BLaER1 treated with 17β-estradiol and CSF1 and Interleukin-3, amounts not matched to agents 10 nM and 100 nM (cell line): ENCODE measurements at regions not wholly inside any gene's neighbourhood (a gene's known extent, or its start where the extent isn't known, plus 50 kb on each side); places are given as distances from the start of the nearest gene placed in this dataset.

ENCODE experiments used
- H3K27ac ChIP-seq, 11 experiments: shearing (Covaris generic); formaldehyde crosslinking; 2 replicates each; pipeline ENCODE4 v1.8.1; 2022
- H3K27me3 ChIP-seq, 11 experiments: shearing (Covaris generic); formaldehyde crosslinking; 2 replicates each; pipeline ENCODE4 v1.8.1; 2022
- H3K36me3 ChIP-seq, 11 experiments: shearing (Covaris generic); formaldehyde crosslinking; 2 replicates each; pipeline ENCODE4 v1.8.1; 2022
- H3K4me1 ChIP-seq, 10 experiments: shearing (Covaris generic); formaldehyde crosslinking; 2 replicates each; pipeline ENCODE4 v1.8.1; 2022
- H3K4me2 ChIP-seq, 11 experiments: shearing (Covaris generic); formaldehyde crosslinking; 2 replicates each; pipeline ENCODE4 v1.8.1; 2022
- H3K4me3 ChIP-seq, 10 experiments: shearing (Covaris generic); formaldehyde crosslinking; 2 replicates each; pipeline ENCODE4 v1.8.1; 2022
- H3K9ac ChIP-seq, 11 experiments: shearing (Covaris generic); formaldehyde crosslinking; 2 replicates each; pipeline ENCODE4 v1.8.1; 2022
- H3K9me3 ChIP-seq, 11 experiments: shearing (Covaris generic); formaldehyde crosslinking; replicated peaks in 1 of 11; 2 replicates each; pipeline ENCODE4 v1.8.1; 2022
- H4K20me1 ChIP-seq, 11 experiments: shearing (Covaris generic); formaldehyde crosslinking; 2 replicates each; pipeline ENCODE4 v1.8.1; 2022
- Cebpa-rat ChIP-seq, 11 experiments: shearing (Covaris generic); IDR thresholded peaks; 2 replicates each; pipeline ENCODE4 v1.8.1; 2022

DNA sequence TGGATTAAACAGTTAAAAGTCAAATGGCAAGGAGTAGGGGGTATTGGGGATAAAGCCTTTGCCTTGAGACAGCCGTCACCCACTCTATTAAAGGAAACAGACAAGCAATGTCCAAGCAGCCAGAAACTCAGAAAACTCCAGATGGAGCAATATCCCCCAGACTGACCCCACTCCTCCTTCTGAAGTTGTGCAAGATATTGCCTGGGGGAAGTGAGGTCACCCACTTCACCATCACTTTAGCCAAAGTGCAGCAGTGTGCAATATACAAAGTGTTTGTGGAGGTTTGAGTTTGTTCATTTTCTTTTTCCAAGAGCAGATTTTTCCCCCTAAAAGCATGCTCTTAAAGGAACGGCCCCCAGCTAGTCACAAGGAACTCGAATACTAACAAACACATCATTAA is 125.1 kb downstream of the ETS2 start:
- Histone ChIP-seq H3K9ac (peak overlapping the region in 6 of 11 experiments; percentile 18 to 62 (median 48); a peak in 12 of 22 replicates), H3K27me3 (peaks cover 0 to 6% (median 0%) of the 10 kb centered on the region in 11 experiments; a peak in 1 of 22 replicates), H3K36me3 (no peaks in the 10 kb centered on the region), H4K20me1 (no peaks in the 10 kb centered on the region), H3K4me3 (no peak overlapping the region), H3K27ac (peak overlapping the region in 9 of 11 experiments; percentile 56 to 82 (median 67); a peak in 17 of 22 replicates), H3K4me1 (peaks cover 7 to 72% (median 30%) of the 10 kb centered on the region in 10 experiments), H3K9me3 (peaks cover 6 to 23% (median 15%) of the 10 kb centered on the region in 11 experiments; a peak in 18 of 22 replicates), H3K4me2 (peak overlapping the region in 10 of 11 experiments; percentile 0 to 85 (median 56); a peak in 17 of 22 replicates)
- TF ChIP-seq Cebpa-rat (IDR thresholded peaks at IDR 0.05): peak; percentile 38 to 97 (median 78); a peak in 17 of 22 replicates

DNA sequence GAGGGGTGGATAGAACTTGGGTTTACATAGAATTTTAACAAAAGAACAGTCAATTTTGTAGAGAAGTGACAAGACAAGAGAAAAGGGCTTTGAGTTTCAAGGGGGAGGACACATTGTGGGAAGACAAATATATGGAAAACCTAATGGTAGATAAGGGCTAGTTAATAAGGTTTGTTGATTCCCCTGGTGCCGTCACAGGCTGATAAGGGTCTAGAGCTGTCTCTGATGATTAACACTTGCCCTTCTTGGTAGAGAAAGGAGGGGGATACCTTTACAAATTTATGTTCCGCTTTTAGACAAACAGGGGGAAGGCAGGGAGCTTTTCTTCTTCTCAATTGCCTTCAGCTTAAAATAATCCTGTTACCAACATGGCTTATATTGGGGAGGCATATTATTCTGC is 124.3 kb downstream of the ETS2 start:
- Histone ChIP-seq H4K20me1 (no peaks in the 10 kb centered on the region), H3K9ac (peak overlapping the region in 4 of 11 experiments; percentile 37 to 62 (median 52); a peak in 8 of 22 replicates), H3K27ac (peak overlapping the region; percentile 9 to 82 (median 66); a peak in 19 of 22 replicates), H3K4me3 (no peak overlapping the region), H3K27me3 (peaks cover 0 to 6% (median 0%) of the 10 kb centered on the region in 11 experiments; a peak in 1 of 22 replicates), H3K4me2 (peak overlapping the region in 7 of 11 experiments; percentile 36 to 85 (median 72); a peak in 11 of 22 replicates), H3K9me3 (peaks cover 6 to 23% (median 15%) of the 10 kb centered on the region in 11 experiments; a peak in 18 of 22 replicates), H3K4me1 (peaks cover 13 to 80% (median 36%) of the 10 kb centered on the region in 10 experiments), H3K36me3 (no peaks in the 10 kb centered on the region)
- TF ChIP-seq Cebpa-rat (IDR thresholded peaks at IDR 0.05): no peak

- peaks cover 6 to 23% (median 15%) of the 10 kb centered on the region in 11 experiments; a peak in 18 of 22 replicates for H3K9me3 ChIP-seq
- no peaks in the 10 kb centered on the region for H3K36me3 ChIP-seq
- peaks cover 13 to 84% (median 36%) of the 10 kb centered on the region in 10 experiments for H3K4me1 ChIP-seq
- H3K27me3 ChIP-seq: peaks cover 0 to 6% (median 0%) of the 10 kb centered on the region in 11 experiments; a peak in 1 of 22 replicates
- H4K20me1 ChIP-seq: no peaks in the 10 kb centered on the region
- H3K4me3 ChIP-seq: no peak overlapping the region
- H3K4me2 ChIP-seq: peak overlapping the region in 4 of 11 experiments; percentile 48 to 85 (median 82); a peak in 7 of 22 replicates
- peak overlapping the region in 6 of 11 experiments; percentile 56 to 82 (median 71); a peak in 11 of 22 replicates for H3K27ac ChIP-seq
- H3K9ac ChIP-seq: no peak overlapping the region
- TF ChIP-seq Cebpa-rat (IDR thresholded peaks at IDR 0.05): no peak
Observed at GRCh38 chr21:38929652-38930051, 123.9 kb downstream of the ETS2 start.

DNA sequence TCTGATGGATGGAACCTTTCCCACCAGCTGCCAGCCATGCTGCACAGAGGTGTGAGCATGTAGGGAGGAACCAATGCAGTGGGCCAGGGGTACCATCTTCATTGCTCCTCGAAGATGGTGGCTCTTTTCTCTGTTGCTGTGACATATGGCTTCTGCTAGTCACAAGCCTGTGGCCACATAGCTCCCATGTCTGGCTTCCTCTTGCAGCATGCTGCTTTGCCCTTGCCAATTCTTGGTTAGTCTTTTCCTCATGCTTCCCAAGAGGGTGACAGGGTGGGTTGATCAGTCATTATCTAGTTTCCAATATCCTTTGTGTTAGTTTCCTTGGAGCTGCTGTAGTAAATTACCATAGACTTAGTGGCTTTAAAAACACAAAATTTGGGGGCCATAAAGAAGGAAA is 123.4 kb downstream of the ETS2 start:
- H3K4me3 ChIP-seq: peak overlapping the region in 1 of 10 experiments; percentile 2; a peak in 1 of 20 replicates
- H3K9ac ChIP-seq: no peak overlapping the region
- H3K36me3 ChIP-seq: no peaks in the 10 kb centered on the region
- H3K9me3 ChIP-seq: peaks cover 6 to 25% (median 15%) of the 10 kb centered on the region in 11 experiments; a peak in 18 of 22 replicates
- peak overlapping the region in 4 of 11 experiments; percentile 5 to 82 (median 48); a peak in 5 of 22 replicates for H3K27ac ChIP-seq
- peaks cover 13 to 86% (median 36%) of the 10 kb centered on the region in 10 experiments for H3K4me1 ChIP-seq
- no peak for TF ChIP-seq Cebpa-rat (IDR thresholded peaks at IDR 0.05)
- peaks cover 0 to 6% (median 0%) of the 10 kb centered on the region in 11 experiments; a peak in 1 of 22 replicates for H3K27me3 ChIP-seq
- peak overlapping the region in 5 of 11 experiments; percentile 2 to 80 (median 23); a peak in 7 of 22 replicates for H3K4me2 ChIP-seq
- H4K20me1 ChIP-seq: no peaks in the 10 kb centered on the region

- Histone ChIP-seq H3K4me1 (peaks cover 13 to 73% (median 36%) of the 10 kb centered on the region in 10 experiments), H3K36me3 (no peaks in the 10 kb centered on the region), H3K4me2 (0 out of 22 replicates have a peak overlapping the region, but pooled peaks of 1 of the 11 experiments have one; percentile 92), H3K27ac (no peak overlapping the region), H3K9ac (no peak overlapping the region), H3K27me3 (peaks cover 0 to 6% (median 0%) of the 10 kb centered on the region in 11 experiments; a peak in 1 of 22 replicates), H4K20me1 (no peaks in the 10 kb centered on the region), H3K9me3 (peaks cover 6 to 29% (median 19%) of the 10 kb centered on the region in 11 experiments; a peak in 18 of 22 replicates), H3K4me3 (no peak overlapping the region)
- no peak for TF ChIP-seq Cebpa-rat (IDR thresholded peaks at IDR 0.05)
Observed at GRCh38 chr21:38927776-38928175, 122.0 kb downstream of the ETS2 start.

DNA sequence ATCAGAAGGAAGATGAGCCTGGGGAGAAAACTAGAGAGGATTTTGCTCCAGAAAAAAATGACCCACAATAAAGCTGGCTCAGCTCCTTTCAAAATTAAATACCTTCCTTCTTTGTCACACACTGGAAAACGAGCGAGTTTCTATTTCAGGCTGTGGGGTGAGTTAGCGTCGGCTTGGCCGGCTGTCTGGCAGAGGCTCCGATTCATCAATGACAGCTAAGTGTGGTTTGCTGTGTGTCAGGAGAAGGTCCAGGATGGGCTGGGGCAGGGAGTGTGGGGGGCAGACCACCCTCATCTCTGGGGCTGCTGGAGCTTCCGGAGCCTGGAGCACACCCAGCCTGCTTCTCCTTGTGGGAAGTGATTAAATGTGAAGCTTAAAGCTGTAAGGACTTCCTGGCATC is 120.2 kb downstream of the ETS2 start:
- Histone ChIP-seq H3K27ac (peak overlapping the region in 7 of 11 experiments; percentile 3 to 75 (median 40); a peak in 9 of 22 replicates), H3K27me3 (peaks cover 0 to 6% (median 0%) of the 10 kb centered on the region in 11 experiments; a peak in 1 of 22 replicates), H3K9ac (peak overlapping the region in 10 of 11 experiments; percentile 21 to 73 (median 54); a peak in 15 of 22 replicates), H3K4me3 (peak overlapping the region in 4 of 10 experiments; percentile 32 to 44 (median 38); a peak in 7 of 20 replicates), H3K4me1 (peaks cover 13 to 55% (median 25%) of the 10 kb centered on the region in 10 experiments), H3K36me3 (no peaks in the 10 kb centered on the region), H3K9me3 (peaks cover 6 to 36% (median 20%) of the 10 kb centered on the region in 11 experiments; a peak in 18 of 22 replicates), H3K4me2 (peak overlapping the region; percentile 51 to 92 (median 67)), H4K20me1 (no peaks in the 10 kb centered on the region)
- TF ChIP-seq Cebpa-rat (IDR thresholded peaks at IDR 0.05): no peak

DNA sequence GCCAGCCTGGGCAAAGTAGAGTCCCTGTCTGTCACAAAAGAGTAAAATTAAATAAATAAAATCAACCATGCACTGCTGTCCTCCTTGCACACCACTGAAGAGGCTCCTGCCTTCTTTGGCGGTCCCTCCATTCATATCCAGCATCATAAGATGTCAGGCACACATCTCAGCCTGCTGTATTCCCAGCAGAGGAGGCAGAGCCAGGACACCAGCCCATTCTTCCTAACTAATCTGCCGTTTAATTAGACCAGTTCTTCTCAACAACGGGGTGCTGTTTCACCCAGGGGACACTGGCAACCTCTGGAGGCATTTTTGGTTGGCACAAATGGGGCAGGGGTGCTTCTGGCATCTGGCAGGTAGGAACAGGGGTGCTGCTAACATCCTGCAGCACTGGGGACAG is 119.7 kb downstream of the ETS2 start:
- no peak for TF ChIP-seq Cebpa-rat (IDR thresholded peaks at IDR 0.05)
- Histone ChIP-seq H3K4me3 (peak overlapping the region in 4 of 10 experiments; percentile 32 to 44 (median 38); a peak in 6 of 20 replicates), H3K4me2 (peak overlapping the region; percentile 51 to 92 (median 67)), H3K36me3 (no peaks in the 10 kb centered on the region), H4K20me1 (no peaks in the 10 kb centered on the region), H3K9me3 (peaks cover 6 to 36% (median 20%) of the 10 kb centered on the region in 11 experiments; a peak in 18 of 22 replicates), H3K27me3 (peaks cover 0 to 6% (median 0%) of the 10 kb centered on the region in 11 experiments; a peak in 1 of 22 replicates), H3K27ac (peak overlapping the region in 5 of 11 experiments; percentile 18 to 75 (median 45); a peak in 6 of 22 replicates), H3K9ac (peak overlapping the region in 9 of 11 experiments; percentile 27 to 73 (median 55); a peak in 14 of 22 replicates), H3K4me1 (peaks cover 13 to 50% (median 21%) of the 10 kb centered on the region in 10 experiments)

DNA sequence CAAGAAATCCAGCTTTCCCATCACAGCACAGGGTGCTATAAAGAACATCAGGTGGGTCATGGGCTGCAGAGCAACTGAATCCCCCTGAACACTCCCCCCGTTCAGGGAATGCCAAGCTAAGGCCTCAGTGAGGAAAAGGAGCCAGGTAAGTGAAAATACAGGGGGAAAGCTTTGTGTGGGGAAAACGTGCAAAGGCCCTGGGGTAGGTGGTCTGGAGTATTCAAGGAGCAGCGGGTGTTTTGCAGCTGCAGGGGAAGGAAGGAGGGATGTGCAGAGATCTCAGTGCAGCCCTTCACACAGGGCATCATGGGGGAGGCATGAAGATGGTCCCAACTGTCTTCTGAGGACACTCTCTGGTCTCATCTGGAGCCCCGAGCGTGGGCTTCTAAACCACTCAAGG is 119.2 kb downstream of the ETS2 start:
- H3K27ac ChIP-seq: peak overlapping the region in 2 of 11 experiments; percentile 62 to 75; a peak in 3 of 22 replicates
- no peaks in the 10 kb centered on the region for H3K36me3 ChIP-seq
- no peaks in the 10 kb centered on the region for H4K20me1 ChIP-seq
- peaks cover 12 to 45% (median 16%) of the 10 kb centered on the region in 10 experiments for H3K4me1 ChIP-seq
- H3K9ac ChIP-seq: no peak overlapping the region; a peak in 1 of 22 replicates
- no peak overlapping the region for H3K4me3 ChIP-seq
- H3K4me2 ChIP-seq: peak overlapping the region in 5 of 11 experiments; percentile 67 to 92 (median 88); a peak in 9 of 22 replicates
- no peak for TF ChIP-seq Cebpa-rat (IDR thresholded peaks at IDR 0.05)
- H3K9me3 ChIP-seq: peaks cover 6 to 32% (median 17%) of the 10 kb centered on the region in 11 experiments; a peak in 18 of 22 replicates
- H3K27me3 ChIP-seq: peaks cover 0 to 6% (median 0%) of the 10 kb centered on the region in 11 experiments; a peak in 1 of 22 replicates
